ENCODE measurements at regions not wholly inside any gene's neighbourhood (a gene's known extent, or its start where the extent isn't known, plus 50 kb on each side); places are given as distances from the start of the nearest gene placed in this dataset.

DNA sequence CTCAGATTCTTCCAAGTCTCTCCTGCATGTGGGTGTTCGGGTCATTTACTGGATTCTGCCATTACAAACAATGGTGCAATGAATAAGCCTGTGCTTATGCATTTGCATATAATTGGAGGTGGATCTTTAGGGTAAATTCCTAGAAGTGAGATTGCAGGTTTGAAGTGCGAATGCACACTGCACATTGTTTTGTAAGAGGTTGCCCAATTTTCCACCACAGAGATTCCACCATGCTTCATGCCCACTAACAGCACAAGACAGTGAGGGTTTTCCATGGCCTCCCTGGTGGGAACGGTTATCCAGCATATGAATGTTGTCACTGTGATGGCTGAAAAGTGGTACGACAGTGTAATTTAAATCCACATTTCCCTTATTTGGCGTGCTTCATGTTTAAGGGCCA lies 178.8 kb upstream of the PMEPA1 start:
- TF ChIP-seq, protein P1, sequence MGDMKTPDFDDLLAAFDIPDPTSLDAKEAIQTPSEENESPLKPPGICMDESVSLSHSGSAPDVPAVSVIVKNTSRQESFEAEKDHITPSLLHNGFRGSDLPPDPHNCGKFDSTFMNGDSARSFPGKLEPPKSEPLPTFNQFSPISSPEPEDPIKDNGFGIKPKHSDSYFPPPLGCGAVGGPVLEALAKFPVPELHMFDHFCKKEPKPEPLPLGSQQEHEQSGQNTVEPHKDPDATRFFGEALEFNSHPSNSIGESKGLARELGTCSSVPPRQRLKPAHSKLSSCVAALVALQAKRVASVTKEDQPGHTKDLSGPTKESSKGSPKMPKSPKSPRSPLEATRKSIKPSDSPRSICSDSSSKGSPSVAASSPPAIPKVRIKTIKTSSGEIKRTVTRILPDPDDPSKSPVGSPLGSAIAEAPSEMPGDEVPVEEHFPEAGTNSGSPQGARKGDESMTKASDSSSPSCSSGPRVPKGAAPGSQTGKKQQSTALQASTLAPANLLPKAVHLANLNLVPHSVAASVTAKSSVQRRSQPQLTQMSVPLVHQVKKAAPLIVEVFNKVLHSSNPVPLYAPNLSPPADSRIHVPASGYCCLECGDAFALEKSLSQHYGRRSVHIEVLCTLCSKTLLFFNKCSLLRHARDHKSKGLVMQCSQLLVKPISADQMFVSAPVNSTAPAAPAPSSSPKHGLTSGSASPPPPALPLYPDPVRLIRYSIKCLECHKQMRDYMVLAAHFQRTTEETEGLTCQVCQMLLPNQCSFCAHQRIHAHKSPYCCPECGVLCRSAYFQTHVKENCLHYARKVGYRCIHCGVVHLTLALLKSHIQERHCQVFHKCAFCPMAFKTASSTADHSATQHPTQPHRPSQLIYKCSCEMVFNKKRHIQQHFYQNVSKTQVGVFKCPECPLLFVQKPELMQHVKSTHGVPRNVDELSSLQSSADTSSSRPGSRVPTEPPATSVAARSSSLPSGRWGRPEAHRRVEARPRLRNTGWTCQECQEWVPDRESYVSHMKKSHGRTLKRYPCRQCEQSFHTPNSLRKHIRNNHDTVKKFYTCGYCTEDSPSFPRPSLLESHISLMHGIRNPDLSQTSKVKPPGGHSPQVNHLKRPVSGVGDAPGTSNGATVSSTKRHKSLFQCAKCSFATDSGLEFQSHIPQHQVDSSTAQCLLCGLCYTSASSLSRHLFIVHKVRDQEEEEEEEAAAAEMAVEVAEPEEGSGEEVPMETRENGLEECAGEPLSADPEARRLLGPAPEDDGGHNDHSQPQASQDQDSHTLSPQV (IDR thresholded peaks at IDR 0.05), result no peak
- TF ChIP-seq, protein P2, sequence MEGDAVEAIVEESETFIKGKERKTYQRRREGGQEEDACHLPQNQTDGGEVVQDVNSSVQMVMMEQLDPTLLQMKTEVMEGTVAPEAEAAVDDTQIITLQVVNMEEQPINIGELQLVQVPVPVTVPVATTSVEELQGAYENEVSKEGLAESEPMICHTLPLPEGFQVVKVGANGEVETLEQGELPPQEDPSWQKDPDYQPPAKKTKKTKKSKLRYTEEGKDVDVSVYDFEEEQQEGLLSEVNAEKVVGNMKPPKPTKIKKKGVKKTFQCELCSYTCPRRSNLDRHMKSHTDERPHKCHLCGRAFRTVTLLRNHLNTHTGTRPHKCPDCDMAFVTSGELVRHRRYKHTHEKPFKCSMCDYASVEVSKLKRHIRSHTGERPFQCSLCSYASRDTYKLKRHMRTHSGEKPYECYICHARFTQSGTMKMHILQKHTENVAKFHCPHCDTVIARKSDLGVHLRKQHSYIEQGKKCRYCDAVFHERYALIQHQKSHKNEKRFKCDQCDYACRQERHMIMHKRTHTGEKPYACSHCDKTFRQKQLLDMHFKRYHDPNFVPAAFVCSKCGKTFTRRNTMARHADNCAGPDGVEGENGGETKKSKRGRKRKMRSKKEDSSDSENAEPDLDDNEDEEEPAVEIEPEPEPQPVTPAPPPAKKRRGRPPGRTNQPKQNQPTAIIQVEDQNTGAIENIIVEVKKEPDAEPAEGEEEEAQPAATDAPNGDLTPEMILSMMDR (IDR thresholded peaks at IDR 0.05 in 2 of 3, conservative IDR thresholded peaks at IDR 0.05 in 1 of 3; ENCODE audit: control insufficient read depth in 2 of 3, extremely low read depth in 1 of 3, insufficient read depth in 1 of 3, low read depth in 3 of 3, low read length in 3 of 3), result no peak
- TF ChIP-seq GABPA (IDR thresholded peaks at IDR 0.05; ENCODE audit: low read depth) (no peak), TAF1 (IDR thresholded peaks at IDR 0.05; ENCODE audit: borderline replicate concordance, low read depth, low read length) (no peak), FOS (IDR thresholded peaks at IDR 0.05; ENCODE audit: borderline replicate concordance, extremely low read depth, insufficient read length) (no peak), EZH2 (IDR thresholded peaks at IDR 0.05; ENCODE audit: borderline replicate concordance, control insufficient read depth, low read depth, low read length) (no peak), ZNF274 (IDR thresholded peaks at IDR 0.05; ENCODE audit: insufficient read depth, insufficient read length) (no peak)
- TF ChIP-seq, protein P3, sequence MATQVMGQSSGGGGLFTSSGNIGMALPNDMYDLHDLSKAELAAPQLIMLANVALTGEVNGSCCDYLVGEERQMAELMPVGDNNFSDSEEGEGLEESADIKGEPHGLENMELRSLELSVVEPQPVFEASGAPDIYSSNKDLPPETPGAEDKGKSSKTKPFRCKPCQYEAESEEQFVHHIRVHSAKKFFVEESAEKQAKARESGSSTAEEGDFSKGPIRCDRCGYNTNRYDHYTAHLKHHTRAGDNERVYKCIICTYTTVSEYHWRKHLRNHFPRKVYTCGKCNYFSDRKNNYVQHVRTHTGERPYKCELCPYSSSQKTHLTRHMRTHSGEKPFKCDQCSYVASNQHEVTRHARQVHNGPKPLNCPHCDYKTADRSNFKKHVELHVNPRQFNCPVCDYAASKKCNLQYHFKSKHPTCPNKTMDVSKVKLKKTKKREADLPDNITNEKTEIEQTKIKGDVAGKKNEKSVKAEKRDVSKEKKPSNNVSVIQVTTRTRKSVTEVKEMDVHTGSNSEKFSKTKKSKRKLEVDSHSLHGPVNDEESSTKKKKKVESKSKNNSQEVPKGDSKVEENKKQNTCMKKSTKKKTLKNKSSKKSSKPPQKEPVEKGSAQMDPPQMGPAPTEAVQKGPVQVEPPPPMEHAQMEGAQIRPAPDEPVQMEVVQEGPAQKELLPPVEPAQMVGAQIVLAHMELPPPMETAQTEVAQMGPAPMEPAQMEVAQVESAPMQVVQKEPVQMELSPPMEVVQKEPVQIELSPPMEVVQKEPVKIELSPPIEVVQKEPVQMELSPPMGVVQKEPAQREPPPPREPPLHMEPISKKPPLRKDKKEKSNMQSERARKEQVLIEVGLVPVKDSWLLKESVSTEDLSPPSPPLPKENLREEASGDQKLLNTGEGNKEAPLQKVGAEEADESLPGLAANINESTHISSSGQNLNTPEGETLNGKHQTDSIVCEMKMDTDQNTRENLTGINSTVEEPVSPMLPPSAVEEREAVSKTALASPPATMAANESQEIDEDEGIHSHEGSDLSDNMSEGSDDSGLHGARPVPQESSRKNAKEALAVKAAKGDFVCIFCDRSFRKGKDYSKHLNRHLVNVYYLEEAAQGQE (IDR thresholded peaks at IDR 0.05; ENCODE audit: low read depth, low read length), result no peak
- TF ChIP-seq, protein P4, sequence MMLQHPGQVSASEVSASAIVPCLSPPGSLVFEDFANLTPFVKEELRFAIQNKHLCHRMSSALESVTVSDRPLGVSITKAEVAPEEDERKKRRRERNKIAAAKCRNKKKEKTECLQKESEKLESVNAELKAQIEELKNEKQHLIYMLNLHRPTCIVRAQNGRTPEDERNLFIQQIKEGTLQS (IDR thresholded peaks at IDR 0.05; ENCODE audit: borderline replicate concordance, extremely low read depth, low read depth, low read length), result no peak

All from GM12878 (cell line).